ENCODE measurements at regions not wholly inside any gene's neighbourhood (a gene's known extent, or its start where the extent isn't known, plus 50 kb on each side); places are given as distances from the start of the nearest gene placed in this dataset.
"Not testable (repeated sequence)": the region's sequence is repeated elsewhere in the genome, so short reads cannot be mapped to it uniquely, and the experiment has no call there.

- DNase-seq (ENCODE audit: low spot score): no peak
- in situ Hi-C loops (cut with MboI; ENCODE audit: low pct_unique_long_range_greater_than_20kb, low sequenced_read_pairs, unreplicated experiment): no loop called here
- no peak for TF ChIP-seq CTCF (IDR thresholded peaks at IDR 0.05; ENCODE audit: extremely low read depth, insufficient read depth, missing control alignments)
Measured at GRCh38 chr13:44854313-44855060, 134.8 kb downstream of the NUFIP1 start.

- in situ Hi-C loops (cut with MboI; ENCODE audit: low pct_unique_long_range_greater_than_20kb, low sequenced_read_pairs, unreplicated experiment): no loop called here
- no peak for DNase-seq (ENCODE audit: low spot score)
- no peak for TF ChIP-seq CTCF (IDR thresholded peaks at IDR 0.05; ENCODE audit: extremely low read depth, insufficient read depth, missing control alignments)
Measured at GRCh38 chr13:44853641-44854040, 135.6 kb downstream of the NUFIP1 start.

GRCh38 chr13:44848920-44849676 is 140.2 kb downstream of the NUFIP1 start:
- TF ChIP-seq CTCF (IDR thresholded peaks at IDR 0.05; ENCODE audit: extremely low read depth, insufficient read depth, missing control alignments): no peak
- no peak for DNase-seq (ENCODE audit: low spot score)
- in situ Hi-C loops (cut with MboI; ENCODE audit: low pct_unique_long_range_greater_than_20kb, low sequenced_read_pairs, unreplicated experiment): no loop called here

GRCh38 chr13:44845281-44846058 is 143.8 kb downstream of the NUFIP1 start:
- in situ Hi-C loops (cut with MboI; ENCODE audit: low pct_unique_long_range_greater_than_20kb, low sequenced_read_pairs, unreplicated experiment); DNase-seq (ENCODE audit: low spot score): not testable (repeated sequence)

- no peak for TF ChIP-seq CTCF (IDR thresholded peaks at IDR 0.05; ENCODE audit: extremely low read depth, insufficient read depth, missing control alignments)
- in situ Hi-C loops (cut with MboI; ENCODE audit: low pct_unique_long_range_greater_than_20kb, low sequenced_read_pairs, unreplicated experiment): no loop called here
- DNase-seq (ENCODE audit: low spot score): no peak
Measured at GRCh38 chr13:44844786-44845185, 144.5 kb downstream of the NUFIP1 start.

- no peak for TF ChIP-seq CTCF (IDR thresholded peaks at IDR 0.05; ENCODE audit: extremely low read depth, insufficient read depth, missing control alignments)
- in situ Hi-C loops (cut with MboI; ENCODE audit: low pct_unique_long_range_greater_than_20kb, low sequenced_read_pairs, unreplicated experiment): no loop called here
- no peak for DNase-seq (ENCODE audit: low spot score)
Measured at GRCh38 chr13:44843403-44843802, 145.9 kb downstream of the NUFIP1 start.
